ENCODE measurements at regions not wholly inside any gene's neighbourhood (a gene's known extent, or its start where the extent isn't known, plus 50 kb on each side); places are given as distances from the start of the nearest gene placed in this dataset.

DNA sequence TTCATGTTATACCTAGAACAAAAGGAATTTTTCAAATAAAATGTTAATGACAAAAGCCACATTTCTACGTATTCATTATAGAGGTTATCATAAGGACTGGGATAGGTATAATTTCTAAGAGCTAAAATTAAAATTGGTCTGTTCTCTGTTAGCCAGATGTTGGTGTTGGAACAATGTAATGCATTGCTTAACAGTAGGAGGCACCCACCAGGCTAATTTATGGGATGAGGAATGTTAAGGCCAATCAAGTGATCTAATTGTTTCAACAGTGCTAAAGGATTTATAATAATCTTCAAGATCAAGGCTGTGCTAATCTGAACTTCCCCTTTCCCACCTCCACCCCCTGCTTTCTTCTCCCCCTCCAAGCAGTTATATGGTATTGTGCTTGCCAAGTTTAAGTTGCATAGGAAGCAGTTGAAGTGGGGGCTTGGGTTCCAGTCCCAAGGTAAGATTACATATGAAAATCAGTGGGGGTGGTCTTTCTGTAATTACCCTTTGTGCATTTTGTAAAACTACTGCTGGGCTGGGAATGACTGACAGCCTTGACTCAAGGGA lies 89.2 kb upstream of the BACH2 start:
- ATAC-seq: no peak
- TF ChIP-seq ISL1 (CRISPR knock-in tag; IDR thresholded peaks at IDR 0.05) (no peak), RARB (CRISPR knock-in tag; IDR thresholded peaks at IDR 0.05) (no peak)
- TF ChIP-seq, protein P1, sequence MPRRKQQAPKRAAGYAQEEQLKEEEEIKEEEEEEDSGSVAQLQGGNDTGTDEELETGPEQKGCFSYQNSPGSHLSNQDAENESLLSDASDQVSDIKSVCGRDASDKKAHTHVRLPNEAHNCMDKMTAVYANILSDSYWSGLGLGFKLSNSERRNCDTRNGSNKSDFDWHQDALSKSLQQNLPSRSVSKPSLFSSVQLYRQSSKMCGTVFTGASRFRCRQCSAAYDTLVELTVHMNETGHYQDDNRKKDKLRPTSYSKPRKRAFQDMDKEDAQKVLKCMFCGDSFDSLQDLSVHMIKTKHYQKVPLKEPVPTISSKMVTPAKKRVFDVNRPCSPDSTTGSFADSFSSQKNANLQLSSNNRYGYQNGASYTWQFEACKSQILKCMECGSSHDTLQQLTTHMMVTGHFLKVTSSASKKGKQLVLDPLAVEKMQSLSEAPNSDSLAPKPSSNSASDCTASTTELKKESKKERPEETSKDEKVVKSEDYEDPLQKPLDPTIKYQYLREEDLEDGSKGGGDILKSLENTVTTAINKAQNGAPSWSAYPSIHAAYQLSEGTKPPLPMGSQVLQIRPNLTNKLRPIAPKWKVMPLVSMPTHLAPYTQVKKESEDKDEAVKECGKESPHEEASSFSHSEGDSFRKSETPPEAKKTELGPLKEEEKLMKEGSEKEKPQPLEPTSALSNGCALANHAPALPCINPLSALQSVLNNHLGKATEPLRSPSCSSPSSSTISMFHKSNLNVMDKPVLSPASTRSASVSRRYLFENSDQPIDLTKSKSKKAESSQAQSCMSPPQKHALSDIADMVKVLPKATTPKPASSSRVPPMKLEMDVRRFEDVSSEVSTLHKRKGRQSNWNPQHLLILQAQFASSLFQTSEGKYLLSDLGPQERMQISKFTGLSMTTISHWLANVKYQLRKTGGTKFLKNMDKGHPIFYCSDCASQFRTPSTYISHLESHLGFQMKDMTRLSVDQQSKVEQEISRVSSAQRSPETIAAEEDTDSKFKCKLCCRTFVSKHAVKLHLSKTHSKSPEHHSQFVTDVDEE (CRISPR knock-in tag; IDR thresholded peaks at IDR 0.05): no peak
- TF ChIP-seq, protein P2, sequence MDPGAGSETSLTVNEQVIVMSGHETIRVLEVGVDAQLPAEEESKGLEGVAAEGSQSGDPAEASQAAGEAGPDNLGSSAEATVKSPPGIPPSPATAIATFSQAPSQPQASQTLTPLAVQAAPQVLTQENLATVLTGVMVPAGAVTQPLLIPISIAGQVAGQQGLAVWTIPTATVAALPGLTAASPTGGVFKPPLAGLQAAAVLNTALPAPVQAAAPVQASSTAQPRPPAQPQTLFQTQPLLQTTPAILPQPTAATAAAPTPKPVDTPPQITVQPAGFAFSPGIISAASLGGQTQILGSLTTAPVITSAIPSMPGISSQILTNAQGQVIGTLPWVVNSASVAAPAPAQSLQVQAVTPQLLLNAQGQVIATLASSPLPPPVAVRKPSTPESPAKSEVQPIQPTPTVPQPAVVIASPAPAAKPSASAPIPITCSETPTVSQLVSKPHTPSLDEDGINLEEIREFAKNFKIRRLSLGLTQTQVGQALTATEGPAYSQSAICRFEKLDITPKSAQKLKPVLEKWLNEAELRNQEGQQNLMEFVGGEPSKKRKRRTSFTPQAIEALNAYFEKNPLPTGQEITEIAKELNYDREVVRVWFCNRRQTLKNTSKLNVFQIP (CRISPR knock-in tag; IDR thresholded peaks at IDR 0.05; ENCODE audit: borderline replicate concordance, low read depth): no peak

DNA sequence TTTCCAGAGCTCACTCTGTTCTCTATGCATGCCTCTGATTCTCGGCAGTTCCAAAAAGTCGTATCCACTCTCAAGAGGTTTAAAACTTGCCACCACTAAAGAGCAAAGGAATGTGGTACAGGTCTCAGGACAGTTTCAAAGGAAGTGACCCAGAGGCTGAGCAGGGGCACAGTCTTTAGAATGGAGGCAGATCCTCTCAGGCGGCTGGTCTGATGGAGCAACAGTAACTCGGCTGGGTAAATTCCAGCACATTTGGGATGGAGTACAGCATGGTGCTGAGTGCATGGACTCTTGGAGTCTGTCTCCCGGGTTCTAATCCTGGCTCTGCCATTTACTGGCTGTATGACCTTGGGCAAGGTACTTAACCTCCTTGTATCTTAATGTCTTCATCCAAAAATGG lies 88.1 kb upstream of the BACH2 start:
- ATAC-seq: no peak
- no peak for TF ChIP-seq ZC3H10 (CRISPR knock-in tag; IDR thresholded peaks at IDR 0.05)
- no peak for TF ChIP-seq TCF4 (CRISPR knock-in tag; IDR thresholded peaks at IDR 0.05; ENCODE audit: borderline replicate concordance)
- no peak for TF ChIP-seq SNAI2 (CRISPR knock-in tag; IDR thresholded peaks at IDR 0.05)
- no peak for TF ChIP-seq ZNF565 (CRISPR knock-in tag; conservative IDR thresholded peaks at IDR 0.05; ENCODE audit: low read depth)
- no peak for TF ChIP-seq ISL1 (CRISPR knock-in tag; IDR thresholded peaks at IDR 0.05)
- no peak for TF ChIP-seq RARB (CRISPR knock-in tag; IDR thresholded peaks at IDR 0.05)
- TF ChIP-seq, protein P3, sequence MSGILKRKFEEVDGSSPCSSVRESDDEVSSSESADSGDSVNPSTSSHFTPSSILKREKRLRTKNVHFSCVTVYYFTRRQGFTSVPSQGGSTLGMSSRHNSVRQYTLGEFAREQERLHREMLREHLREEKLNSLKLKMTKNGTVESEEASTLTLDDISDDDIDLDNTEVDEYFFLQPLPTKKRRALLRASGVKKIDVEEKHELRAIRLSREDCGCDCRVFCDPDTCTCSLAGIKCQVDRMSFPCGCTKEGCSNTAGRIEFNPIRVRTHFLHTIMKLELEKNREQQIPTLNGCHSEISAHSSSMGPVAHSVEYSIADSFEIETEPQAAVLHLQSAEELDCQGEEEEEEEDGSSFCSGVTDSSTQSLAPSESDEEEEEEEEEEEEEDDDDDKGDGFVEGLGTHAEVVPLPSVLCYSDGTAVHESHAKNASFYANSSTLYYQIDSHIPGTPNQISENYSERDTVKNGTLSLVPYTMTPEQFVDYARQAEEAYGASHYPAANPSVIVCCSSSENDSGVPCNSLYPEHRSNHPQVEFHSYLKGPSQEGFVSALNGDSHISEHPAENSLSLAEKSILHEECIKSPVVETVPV (CRISPR knock-in tag; IDR thresholded peaks at IDR 0.05): no peak
- TF ChIP-seq PPARA (CRISPR knock-in tag; IDR thresholded peaks at IDR 0.05; ENCODE audit: borderline replicate concordance): no peak
- TF ChIP-seq, protein P4, sequence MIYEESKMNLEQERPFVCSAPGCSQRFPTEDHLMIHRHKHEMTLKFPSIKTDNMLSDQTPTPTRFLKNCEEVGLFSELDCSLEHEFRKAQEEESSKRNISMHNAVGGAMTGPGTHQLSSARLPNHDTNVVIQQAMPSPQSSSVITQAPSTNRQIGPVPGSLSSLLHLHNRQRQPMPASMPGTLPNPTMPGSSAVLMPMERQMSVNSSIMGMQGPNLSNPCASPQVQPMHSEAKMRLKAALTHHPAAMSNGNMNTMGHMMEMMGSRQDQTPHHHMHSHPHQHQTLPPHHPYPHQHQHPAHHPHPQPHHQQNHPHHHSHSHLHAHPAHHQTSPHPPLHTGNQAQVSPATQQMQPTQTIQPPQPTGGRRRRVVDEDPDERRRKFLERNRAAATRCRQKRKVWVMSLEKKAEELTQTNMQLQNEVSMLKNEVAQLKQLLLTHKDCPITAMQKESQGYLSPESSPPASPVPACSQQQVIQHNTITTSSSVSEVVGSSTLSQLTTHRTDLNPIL (CRISPR knock-in tag; IDR thresholded peaks at IDR 0.05; ENCODE audit: low read depth): no peak
- no peak for TF ChIP-seq ZFP30 (CRISPR knock-in tag; IDR thresholded peaks at IDR 0.05)

DNA sequence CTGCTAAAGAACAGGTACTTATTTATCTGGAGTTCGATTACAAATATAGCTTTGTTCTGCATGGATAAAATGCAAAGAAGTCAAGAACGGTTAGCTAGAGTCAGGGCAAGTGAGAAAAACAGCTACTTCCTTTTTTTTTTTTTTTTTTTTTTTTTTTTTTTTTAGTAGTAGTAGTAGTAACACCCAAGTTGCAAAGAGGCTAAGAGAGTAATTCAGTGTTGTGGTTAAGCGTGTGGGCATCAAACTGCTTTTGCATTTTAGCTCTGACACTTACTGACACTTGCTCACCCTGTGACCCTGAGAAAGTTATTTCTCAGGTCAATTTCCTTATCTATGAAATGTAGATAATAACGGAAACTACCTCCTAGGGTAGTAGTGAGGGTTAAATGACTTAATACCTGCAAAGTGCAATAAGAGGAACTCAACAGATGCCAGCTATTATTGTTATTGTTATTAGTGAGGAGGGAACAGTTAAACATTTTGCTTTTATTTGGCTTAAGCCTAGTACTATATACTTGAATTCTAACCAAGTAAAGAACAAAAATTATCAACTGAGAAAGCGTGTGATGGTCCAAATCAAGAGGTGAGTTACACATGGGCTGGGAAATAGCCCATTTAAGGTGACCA lies 86.7 kb upstream of the BACH2 start:
- no peak for ATAC-seq

More for the DNA sequence above, 86.7 kb upstream of the BACH2 start:
- TF ChIP-seq BACH2 (CRISPR knock-in tag; IDR thresholded peaks at IDR 0.05; ENCODE audit: borderline replicate concordance): no peak
- TF ChIP-seq PPARA (CRISPR knock-in tag; IDR thresholded peaks at IDR 0.05; ENCODE audit: borderline replicate concordance): no peak
- no peak for TF ChIP-seq RARB (CRISPR knock-in tag; IDR thresholded peaks at IDR 0.05)
- TF ChIP-seq TCF4 (CRISPR knock-in tag; IDR thresholded peaks at IDR 0.05; ENCODE audit: borderline replicate concordance): no peak
- TF ChIP-seq ZFP3 (CRISPR knock-in tag; IDR thresholded peaks at IDR 0.05): no peak
- TF ChIP-seq, protein P5, sequence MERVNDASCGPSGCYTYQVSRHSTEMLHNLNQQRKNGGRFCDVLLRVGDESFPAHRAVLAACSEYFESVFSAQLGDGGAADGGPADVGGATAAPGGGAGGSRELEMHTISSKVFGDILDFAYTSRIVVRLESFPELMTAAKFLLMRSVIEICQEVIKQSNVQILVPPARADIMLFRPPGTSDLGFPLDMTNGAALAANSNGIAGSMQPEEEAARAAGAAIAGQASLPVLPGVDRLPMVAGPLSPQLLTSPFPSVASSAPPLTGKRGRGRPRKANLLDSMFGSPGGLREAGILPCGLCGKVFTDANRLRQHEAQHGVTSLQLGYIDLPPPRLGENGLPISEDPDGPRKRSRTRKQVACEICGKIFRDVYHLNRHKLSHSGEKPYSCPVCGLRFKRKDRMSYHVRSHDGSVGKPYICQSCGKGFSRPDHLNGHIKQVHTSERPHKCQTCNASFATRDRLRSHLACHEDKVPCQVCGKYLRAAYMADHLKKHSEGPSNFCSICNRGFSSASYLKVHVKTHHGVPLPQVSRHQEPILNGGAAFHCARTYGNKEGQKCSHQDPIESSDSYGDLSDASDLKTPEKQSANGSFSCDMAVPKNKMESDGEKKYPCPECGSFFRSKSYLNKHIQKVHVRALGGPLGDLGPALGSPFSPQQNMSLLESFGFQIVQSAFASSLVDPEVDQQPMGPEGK (CRISPR knock-in tag; IDR thresholded peaks at IDR 0.05; ENCODE audit: borderline replicate concordance): no peak
- TF ChIP-seq, protein P1 (CRISPR knock-in tag; IDR thresholded peaks at IDR 0.05): no peak
- TF ChIP-seq TOX (CRISPR knock-in tag; IDR thresholded peaks at IDR 0.05; ENCODE audit: borderline replicate concordance): no peak
- no peak for TF ChIP-seq ZFP30 (CRISPR knock-in tag; IDR thresholded peaks at IDR 0.05)
- TF ChIP-seq ARNTL (CRISPR knock-in tag; IDR thresholded peaks at IDR 0.05; ENCODE audit: borderline replicate concordance, low read depth): no peak
- TF ChIP-seq ZC3H10 (CRISPR knock-in tag; IDR thresholded peaks at IDR 0.05): no peak
- TF ChIP-seq, protein P4 (CRISPR knock-in tag; IDR thresholded peaks at IDR 0.05; ENCODE audit: low read depth): no peak
- TF ChIP-seq ZNF8 (CRISPR knock-in tag; IDR thresholded peaks at IDR 0.05): no peak

All from SK-N-SH treated with all-trans-retinoic acid at 6 μM for 48 hours (cell line).